Peyer's patch (tissue), 4 donors: ENCODE measurements at regions not wholly inside any gene's neighbourhood (a gene's known extent, or its start where the extent isn't known, plus 50 kb on each side); places are given as distances from the start of the nearest gene placed in this dataset.

Experiments
- DNase-seq, 3 donors: peaks; one replicate each; pipeline ENCODE4 v3.0.0-alpha.2; 2017 to 2019
- H3K27ac ChIP-seq, 4 donors: fragments of 200-600 bp; sonication (generic); one replicate each; pipeline ENCODE4 v1.5.1; 2016 to 2019
- H3K27me3 ChIP-seq, 2 donors: fragments of 200-600 bp; sonication (generic); one replicate each; pipeline ENCODE4 v1.5.1; 2019
- H3K36me3 ChIP-seq, 3 donors: fragments of 200-600 bp; sonication (generic); one replicate each; pipeline ENCODE4 v1.5.1; 2016 to 2019
- H3K4me1 ChIP-seq, 4 donors: fragments of 200-600 bp; sonication (generic); one replicate each; pipeline ENCODE4 v1.5.1; 2016 to 2019
- H3K4me3 ChIP-seq, 4 donors: fragments of 200-600 bp; sonication (generic); 1 replicate in 3 of 4; 2 replicates in 1 of 4; pipeline ENCODE4 v1.5.1; 2016 to 2019; ENCODE audit warnings: mild to moderate bottlenecking in 1 of 4
- H3K9me3 ChIP-seq, 4 donors: fragments of 200-600 bp; sonication (generic); one replicate each; pipeline ENCODE4 v1.5.1; 2016 to 2019; ENCODE audit warnings: mild to moderate bottlenecking in 1 of 4
- POLR2A ChIP-seq, 2 donors: fragments of 450-650 bp; IDR thresholded peaks; one replicate each; pipeline ENCODE4 v1.5.1; 2017; ENCODE audit warnings: antibody characterized with exemption in 2 of 2, mild to moderate bottlenecking in 2 of 2, moderate library complexity in 2 of 2
- TF ChIP-seq, protein P1 (sequence below), 6 experiments: fragments of 450-650 bp in 4 of 6; fragments of 200-600 bp in 2 of 6; sonication (generic) in 1 of 6; IDR thresholded peaks; one replicate each; pipeline ENCODE4 v1.5.1; 2017 to 2019; ENCODE audit warnings: antibody characterized with exemption in 6 of 6, mild to moderate bottlenecking in 3 of 6, moderate library complexity in 1 of 6

DNA sequence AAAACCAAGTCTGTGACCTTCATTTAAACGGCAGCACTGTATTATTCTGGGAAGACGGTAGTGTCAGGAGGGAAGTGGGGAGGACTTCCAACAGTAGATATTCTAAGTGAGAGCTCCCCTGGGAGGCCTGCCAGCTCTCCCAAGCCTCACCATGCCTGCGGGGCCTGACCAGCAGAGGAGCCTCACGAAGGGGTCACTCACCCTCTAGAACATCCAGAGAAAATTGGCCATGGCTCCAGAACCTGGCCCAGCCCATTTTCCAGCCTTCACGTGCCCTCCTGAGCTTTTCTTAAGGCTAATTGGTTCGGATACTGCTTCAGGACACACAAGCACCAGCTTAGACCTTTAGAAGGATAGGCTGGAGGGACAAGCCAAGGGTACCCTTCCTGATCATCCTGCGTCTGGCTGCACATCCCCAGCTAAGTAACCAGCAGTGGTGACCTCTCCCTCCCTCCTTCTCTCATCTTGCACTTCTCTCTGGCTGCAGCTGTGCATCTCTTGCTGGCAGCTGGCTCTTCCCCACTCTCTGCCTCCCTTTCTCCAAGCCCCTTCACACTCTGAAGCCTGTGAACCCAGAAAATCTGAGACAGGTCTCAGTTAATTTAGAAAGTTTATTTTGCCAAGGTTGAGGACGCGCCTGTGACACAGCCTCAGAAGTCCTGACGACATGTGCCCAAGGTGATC is 120.1 kb upstream of the PKDCC start:
- Histone ChIP-seq H3K4me3 (no peak overlapping the region), H3K9me3 (no peaks in the 10 kb centered on the region), H3K27ac (peak overlapping the region in 1 of 4 donors; percentile 55), H3K27me3 (no peaks in the 10 kb centered on the region), H3K4me1 (peaks cover 0 to 7% (median 0%) of the 10 kb centered on the region in 4 donors), H3K36me3 (no peaks in the 10 kb centered on the region)
- no peak for DNase-seq
- no peak for TF ChIP-seq POLR2A (IDR thresholded peaks at IDR 0.05)
- TF ChIP-seq, protein P1, sequence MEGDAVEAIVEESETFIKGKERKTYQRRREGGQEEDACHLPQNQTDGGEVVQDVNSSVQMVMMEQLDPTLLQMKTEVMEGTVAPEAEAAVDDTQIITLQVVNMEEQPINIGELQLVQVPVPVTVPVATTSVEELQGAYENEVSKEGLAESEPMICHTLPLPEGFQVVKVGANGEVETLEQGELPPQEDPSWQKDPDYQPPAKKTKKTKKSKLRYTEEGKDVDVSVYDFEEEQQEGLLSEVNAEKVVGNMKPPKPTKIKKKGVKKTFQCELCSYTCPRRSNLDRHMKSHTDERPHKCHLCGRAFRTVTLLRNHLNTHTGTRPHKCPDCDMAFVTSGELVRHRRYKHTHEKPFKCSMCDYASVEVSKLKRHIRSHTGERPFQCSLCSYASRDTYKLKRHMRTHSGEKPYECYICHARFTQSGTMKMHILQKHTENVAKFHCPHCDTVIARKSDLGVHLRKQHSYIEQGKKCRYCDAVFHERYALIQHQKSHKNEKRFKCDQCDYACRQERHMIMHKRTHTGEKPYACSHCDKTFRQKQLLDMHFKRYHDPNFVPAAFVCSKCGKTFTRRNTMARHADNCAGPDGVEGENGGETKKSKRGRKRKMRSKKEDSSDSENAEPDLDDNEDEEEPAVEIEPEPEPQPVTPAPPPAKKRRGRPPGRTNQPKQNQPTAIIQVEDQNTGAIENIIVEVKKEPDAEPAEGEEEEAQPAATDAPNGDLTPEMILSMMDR (IDR thresholded peaks at IDR 0.05): no peak

DNA sequence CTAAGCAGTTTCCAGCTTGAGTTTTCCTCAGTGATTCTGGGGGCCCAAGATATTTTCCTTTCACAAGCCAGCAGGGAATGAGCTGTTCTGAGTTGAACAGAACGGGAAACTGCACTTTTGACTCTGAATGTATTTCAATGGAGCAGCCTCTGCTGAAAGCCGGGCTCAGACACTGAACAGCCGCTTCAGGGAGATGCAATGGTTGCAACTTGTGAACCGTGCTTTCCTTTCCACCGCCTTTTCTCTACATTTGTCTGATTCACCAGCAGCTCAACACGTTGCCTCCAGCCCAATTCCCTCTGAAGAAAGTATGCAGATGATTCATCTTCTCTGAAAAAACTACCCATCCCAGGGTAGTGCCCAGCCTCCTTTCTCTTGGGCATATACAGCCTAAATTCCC is 119.3 kb upstream of the PKDCC start:
- no peaks in the 10 kb centered on the region for H3K27me3 ChIP-seq
- H3K4me1 ChIP-seq: peaks cover 0 to 11% (median 0%) of the 10 kb centered on the region in 4 donors
- no peaks in the 10 kb centered on the region for H3K36me3 ChIP-seq
- H3K9me3 ChIP-seq: no peaks in the 10 kb centered on the region
- no peak for DNase-seq
- TF ChIP-seq POLR2A (IDR thresholded peaks at IDR 0.05): no peak
- TF ChIP-seq, protein P1 (IDR thresholded peaks at IDR 0.05): no peak
- no peak overlapping the region for H3K27ac ChIP-seq
- no peak overlapping the region for H3K4me3 ChIP-seq

DNA sequence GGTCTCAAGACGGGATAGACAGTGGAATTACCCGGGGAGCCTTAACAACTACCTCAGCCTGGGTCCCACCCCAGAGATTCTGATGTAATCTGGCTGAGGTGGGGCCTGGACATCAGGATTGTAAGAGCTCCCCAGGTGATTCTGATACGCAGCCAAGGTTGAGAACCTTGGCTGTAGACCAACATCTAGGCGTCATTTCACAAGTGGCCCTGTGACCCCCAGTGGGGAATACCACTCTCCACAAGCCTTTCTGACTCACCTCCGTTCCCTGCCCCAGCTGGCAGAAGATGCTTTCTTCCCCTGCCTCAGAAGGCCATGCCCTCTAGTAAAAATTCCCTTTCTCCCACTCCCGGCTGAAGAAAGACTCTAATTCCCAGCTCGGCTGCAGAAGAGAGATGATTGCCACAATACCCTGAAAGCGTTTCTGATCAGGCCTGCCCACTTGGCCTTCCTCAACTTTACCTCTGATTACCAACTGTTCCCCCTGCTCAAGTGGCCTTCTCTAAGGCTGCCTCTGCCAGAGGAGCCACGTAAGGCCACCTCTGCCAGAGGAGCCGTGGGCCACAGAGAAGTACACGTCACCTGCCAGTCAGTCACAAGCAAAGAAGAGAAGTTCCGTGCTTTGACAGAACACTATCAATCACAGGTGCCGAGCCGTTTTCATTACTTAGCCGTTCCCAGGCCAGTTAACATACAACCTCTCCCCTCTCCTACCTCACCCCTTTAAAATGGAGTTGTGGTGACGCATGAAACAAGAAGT is 116.8 kb upstream of the PKDCC start:
- peaks cover 0 to 13% (median 0%) of the 10 kb centered on the region in 4 donors for H3K4me1 ChIP-seq

DNA sequence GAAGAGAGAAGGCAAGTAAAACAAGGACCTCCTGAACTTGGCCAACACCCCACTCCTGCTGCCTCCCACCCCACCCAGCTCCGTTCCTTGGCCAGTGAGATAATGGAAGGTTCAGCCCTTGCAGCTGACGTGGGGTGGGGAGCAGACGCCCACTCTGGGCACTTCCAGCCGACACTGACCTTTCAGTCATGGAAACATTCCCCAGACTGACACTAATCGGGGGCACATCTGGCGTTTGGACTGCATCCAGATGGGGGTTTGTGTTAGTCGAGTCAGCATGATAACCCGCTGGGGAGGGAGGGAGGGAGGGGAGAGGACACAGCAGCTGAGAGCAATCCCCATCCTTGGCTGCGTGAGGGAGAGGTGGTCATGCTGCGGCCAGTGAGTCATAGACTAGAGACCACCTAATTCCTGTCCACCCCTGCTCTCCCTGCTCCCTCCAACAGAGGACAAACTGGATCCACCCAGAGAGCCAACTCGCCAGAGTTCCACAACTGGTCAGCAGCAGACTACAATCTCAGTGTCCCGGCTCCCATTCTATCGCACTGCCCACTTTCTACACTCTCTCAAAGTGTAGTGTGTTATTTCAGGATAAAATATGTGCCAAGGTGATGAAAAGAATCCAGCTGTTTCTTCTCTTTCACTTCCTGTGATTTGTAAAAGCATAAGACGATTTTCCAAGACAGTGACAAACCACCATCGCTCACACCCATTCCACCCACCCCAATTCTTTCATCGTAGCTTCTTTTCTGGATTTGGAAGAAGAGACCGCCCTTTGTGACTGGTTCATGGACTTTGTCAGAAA is 115.4 kb upstream of the PKDCC start:
- H3K27ac ChIP-seq: peak overlapping the region in 2 of 4 donors; percentile 17 to 56
- TF ChIP-seq, protein P1 (IDR thresholded peaks at IDR 0.05): no peak
- no peak for TF ChIP-seq POLR2A (IDR thresholded peaks at IDR 0.05)
- no peaks in the 10 kb centered on the region for H3K36me3 ChIP-seq
- peak; percentile 31 to 65 (median 57) for DNase-seq
- H3K4me1 ChIP-seq: peaks cover 0 to 13% (median 0%) of the 10 kb centered on the region in 4 donors
- no peaks in the 10 kb centered on the region for H3K9me3 ChIP-seq
- no peaks in the 10 kb centered on the region for H3K27me3 ChIP-seq
- no peak overlapping the region for H3K4me3 ChIP-seq

More for the DNA sequence above, 116.8 kb upstream of the PKDCC start:
- no peaks in the 10 kb centered on the region for H3K9me3 ChIP-seq
- TF ChIP-seq POLR2A (IDR thresholded peaks at IDR 0.05): no peak
- TF ChIP-seq, protein P1 (IDR thresholded peaks at IDR 0.05): no peak
- DNase-seq: no peak
- no peaks in the 10 kb centered on the region for H3K36me3 ChIP-seq
- no peak overlapping the region for H3K4me3 ChIP-seq
- no peaks in the 10 kb centered on the region for H3K27me3 ChIP-seq
- no peak overlapping the region for H3K27ac ChIP-seq

DNA sequence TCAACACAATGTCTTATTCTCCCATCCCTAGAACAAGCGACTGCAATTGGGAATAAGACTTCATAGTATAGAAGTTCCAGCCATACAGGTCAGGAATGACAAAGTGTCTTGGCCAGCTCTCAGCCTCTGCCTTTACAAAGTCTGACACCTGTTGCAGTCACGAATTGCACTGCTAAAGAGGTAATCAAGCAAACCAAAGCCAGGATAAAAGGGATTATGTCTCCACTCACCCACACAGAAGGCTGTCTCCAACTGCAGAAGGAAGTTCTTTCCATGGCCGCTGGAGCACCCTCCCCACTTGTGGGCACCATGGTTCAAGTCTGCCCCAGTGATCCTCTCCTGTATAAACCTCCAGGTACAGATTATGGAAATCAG is 114.8 kb upstream of the PKDCC start:
- no peak for DNase-seq
- TF ChIP-seq POLR2A (IDR thresholded peaks at IDR 0.05): no peak
- TF ChIP-seq, protein P1 (IDR thresholded peaks at IDR 0.05): no peak
- H3K36me3 ChIP-seq: no peaks in the 10 kb centered on the region
- H3K27me3 ChIP-seq: no peaks in the 10 kb centered on the region
- H3K27ac ChIP-seq: peak overlapping the region in 1 of 4 donors; percentile 56
- H3K4me1 ChIP-seq: peaks cover 0 to 7% (median 0%) of the 10 kb centered on the region in 4 donors
- no peaks in the 10 kb centered on the region for H3K9me3 ChIP-seq
- H3K4me3 ChIP-seq: no peak overlapping the region
